ENCODE measurements at regions not wholly inside any gene's neighbourhood (a gene's known extent, or its start where the extent isn't known, plus 50 kb on each side); places are given as distances from the start of the nearest gene placed in this dataset.

GRCh38 chr2:204251158-204251997 is 293.9 kb upstream of the PARD3B start:
- no peaks in the 10 kb centered on the region for H3K36me3 ChIP-seq
- no peaks in the 10 kb centered on the region for H3K9me3 ChIP-seq
- intact Hi-C loops (cut with DNase I; ENCODE audit: low total_unique reads), result no loop called here
- H3K4me1 ChIP-seq, result no peaks in the 10 kb centered on the region
- peaks cover 0 to 4% (median 0%) of the 10 kb centered on the region in 3 donors for H3K27me3 ChIP-seq
- H3K4me3 ChIP-seq, result no peak overlapping the region
- DNase-seq (no peak), ATAC-seq (no peak)
- TF ChIP-seq, protein P1, sequence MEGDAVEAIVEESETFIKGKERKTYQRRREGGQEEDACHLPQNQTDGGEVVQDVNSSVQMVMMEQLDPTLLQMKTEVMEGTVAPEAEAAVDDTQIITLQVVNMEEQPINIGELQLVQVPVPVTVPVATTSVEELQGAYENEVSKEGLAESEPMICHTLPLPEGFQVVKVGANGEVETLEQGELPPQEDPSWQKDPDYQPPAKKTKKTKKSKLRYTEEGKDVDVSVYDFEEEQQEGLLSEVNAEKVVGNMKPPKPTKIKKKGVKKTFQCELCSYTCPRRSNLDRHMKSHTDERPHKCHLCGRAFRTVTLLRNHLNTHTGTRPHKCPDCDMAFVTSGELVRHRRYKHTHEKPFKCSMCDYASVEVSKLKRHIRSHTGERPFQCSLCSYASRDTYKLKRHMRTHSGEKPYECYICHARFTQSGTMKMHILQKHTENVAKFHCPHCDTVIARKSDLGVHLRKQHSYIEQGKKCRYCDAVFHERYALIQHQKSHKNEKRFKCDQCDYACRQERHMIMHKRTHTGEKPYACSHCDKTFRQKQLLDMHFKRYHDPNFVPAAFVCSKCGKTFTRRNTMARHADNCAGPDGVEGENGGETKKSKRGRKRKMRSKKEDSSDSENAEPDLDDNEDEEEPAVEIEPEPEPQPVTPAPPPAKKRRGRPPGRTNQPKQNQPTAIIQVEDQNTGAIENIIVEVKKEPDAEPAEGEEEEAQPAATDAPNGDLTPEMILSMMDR (IDR thresholded peaks at IDR 0.05 in 4 of 5, conservative IDR thresholded peaks at IDR 0.05 in 1 of 5), result no peak
- no peak for TF ChIP-seq POLR2A (IDR thresholded peaks at IDR 0.05)
- in situ Hi-C loops (cut with MboI; ENCODE audit: low sequenced_read_pairs in 4 of 4), result no loop called here
- H3K27ac ChIP-seq, result no peak overlapping the region

GRCh38 chr2:204251998-204252376 is 293.3 kb upstream of the PARD3B start:
- Histone ChIP-seq H3K9me3 (no peaks in the 10 kb centered on the region), H3K27ac (no peak overlapping the region), H3K4me3 (no peak overlapping the region), H3K27me3 (peaks cover 0 to 4% (median 0%) of the 10 kb centered on the region in 3 donors), H3K4me1 (no peaks in the 10 kb centered on the region), H3K36me3 (no peaks in the 10 kb centered on the region)
- ATAC-seq, result no peak
- no peak for DNase-seq
- in situ Hi-C loops (cut with MboI; ENCODE audit: low sequenced_read_pairs in 4 of 4), result no loop called here
- intact Hi-C loops (cut with DNase I; ENCODE audit: low total_unique reads), result no loop called here
- no peak for TF ChIP-seq POLR2A (IDR thresholded peaks at IDR 0.05)
- TF ChIP-seq, protein P1 (IDR thresholded peaks at IDR 0.05 in 4 of 5, conservative IDR thresholded peaks at IDR 0.05 in 1 of 5), result no peak

GRCh38 chr2:204255071-204255470 is 290.2 kb upstream of the PARD3B start:
- Histone ChIP-seq H3K4me1 (peaks cover 0 to 4% of the 10 kb centered on the region in 2 donors), H3K9me3 (no peaks in the 10 kb centered on the region), H3K27ac (no peak overlapping the region), H3K36me3 (no peaks in the 10 kb centered on the region), H3K4me3 (no peak overlapping the region), H3K27me3 (peaks cover 0 to 4% (median 0%) of the 10 kb centered on the region in 3 donors)
- no peak for ATAC-seq
- in situ Hi-C loops (cut with MboI; ENCODE audit: low sequenced_read_pairs in 4 of 4), result no loop called here
- intact Hi-C loops (cut with DNase I; ENCODE audit: low total_unique reads), result no loop called here
- no peak for DNase-seq
- TF ChIP-seq, protein P1 (IDR thresholded peaks at IDR 0.05 in 4 of 5, conservative IDR thresholded peaks at IDR 0.05 in 1 of 5), result no peak
- TF ChIP-seq POLR2A (IDR thresholded peaks at IDR 0.05), result no peak

- Histone ChIP-seq H3K4me3 (no peak overlapping the region), H3K36me3 (no peaks in the 10 kb centered on the region), H3K27ac (no peak overlapping the region), H3K4me1 (peaks cover 3 to 4% of the 10 kb centered on the region in 2 donors), H3K9me3 (no peaks in the 10 kb centered on the region), H3K27me3 (peaks cover 0 to 4% (median 0%) of the 10 kb centered on the region in 3 donors)
- ATAC-seq (no peak), DNase-seq (no peak)
- in situ Hi-C loops (cut with MboI; ENCODE audit: low sequenced_read_pairs in 4 of 4), result no loop called here
- intact Hi-C loops (cut with DNase I; ENCODE audit: low total_unique reads), result no loop called here
- no peak for TF ChIP-seq POLR2A (IDR thresholded peaks at IDR 0.05)
- TF ChIP-seq, protein P1 (IDR thresholded peaks at IDR 0.05 in 4 of 5, conservative IDR thresholded peaks at IDR 0.05 in 1 of 5), result no peak
Measured at GRCh38 chr2:204255526-204255925, 289.7 kb upstream of the PARD3B start.
